ENCODE measurements at regions not wholly inside any gene's neighbourhood (a gene's known extent, or its start where the extent isn't known, plus 50 kb on each side); places are given as distances from the start of the nearest gene placed in this dataset.

DNA sequence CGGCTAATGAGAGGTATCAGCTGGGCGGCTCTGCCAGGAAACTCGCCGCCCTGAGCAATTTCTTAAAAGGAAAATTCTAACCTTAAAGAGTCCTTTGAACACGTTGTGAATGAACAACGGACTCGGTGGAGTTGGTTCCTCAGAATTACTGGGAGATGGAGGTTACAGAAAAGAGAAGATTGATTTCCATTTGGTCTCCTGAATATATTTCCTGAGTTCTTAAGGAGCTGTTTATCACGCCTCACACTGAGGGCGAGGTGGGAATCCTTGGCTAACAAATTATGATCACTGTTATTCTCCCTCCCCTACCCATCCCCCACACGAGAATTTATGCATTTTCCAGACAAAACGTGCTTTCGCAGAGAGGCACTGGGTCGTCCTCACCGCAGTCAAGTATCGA lies 194.5 kb upstream of the C14orf180 start:
- intact Hi-C loops (cut with DNase I) = no loop called here
- no peak for DNase-seq (ENCODE audit: low spot score)
- Histone ChIP-seq H3K4me3 (no peak overlapping the region), H3K9me3 (no peaks in the 10 kb centered on the region), H3K36me3 (no peaks in the 10 kb centered on the region), H3K27me3 (replicated peaks; ENCODE audit: insufficient read depth) (peaks cover 6% of the 10 kb centered on the region), H3K4me1 (replicated peaks) (no peaks in the 10 kb centered on the region), H3K27ac (no peak overlapping the region)
- 85% methylated on average over 15 of the region's 15 CpGs for WGBS
- TF ChIP-seq, protein P1, sequence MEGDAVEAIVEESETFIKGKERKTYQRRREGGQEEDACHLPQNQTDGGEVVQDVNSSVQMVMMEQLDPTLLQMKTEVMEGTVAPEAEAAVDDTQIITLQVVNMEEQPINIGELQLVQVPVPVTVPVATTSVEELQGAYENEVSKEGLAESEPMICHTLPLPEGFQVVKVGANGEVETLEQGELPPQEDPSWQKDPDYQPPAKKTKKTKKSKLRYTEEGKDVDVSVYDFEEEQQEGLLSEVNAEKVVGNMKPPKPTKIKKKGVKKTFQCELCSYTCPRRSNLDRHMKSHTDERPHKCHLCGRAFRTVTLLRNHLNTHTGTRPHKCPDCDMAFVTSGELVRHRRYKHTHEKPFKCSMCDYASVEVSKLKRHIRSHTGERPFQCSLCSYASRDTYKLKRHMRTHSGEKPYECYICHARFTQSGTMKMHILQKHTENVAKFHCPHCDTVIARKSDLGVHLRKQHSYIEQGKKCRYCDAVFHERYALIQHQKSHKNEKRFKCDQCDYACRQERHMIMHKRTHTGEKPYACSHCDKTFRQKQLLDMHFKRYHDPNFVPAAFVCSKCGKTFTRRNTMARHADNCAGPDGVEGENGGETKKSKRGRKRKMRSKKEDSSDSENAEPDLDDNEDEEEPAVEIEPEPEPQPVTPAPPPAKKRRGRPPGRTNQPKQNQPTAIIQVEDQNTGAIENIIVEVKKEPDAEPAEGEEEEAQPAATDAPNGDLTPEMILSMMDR (IDR thresholded peaks at IDR 0.05) = no peak
- TF ChIP-seq POLR2A (IDR thresholded peaks at IDR 0.05) = no peak
- TF ChIP-seq POLR2AphosphoS5 (IDR thresholded peaks at IDR 0.05) = no peak

DNA sequence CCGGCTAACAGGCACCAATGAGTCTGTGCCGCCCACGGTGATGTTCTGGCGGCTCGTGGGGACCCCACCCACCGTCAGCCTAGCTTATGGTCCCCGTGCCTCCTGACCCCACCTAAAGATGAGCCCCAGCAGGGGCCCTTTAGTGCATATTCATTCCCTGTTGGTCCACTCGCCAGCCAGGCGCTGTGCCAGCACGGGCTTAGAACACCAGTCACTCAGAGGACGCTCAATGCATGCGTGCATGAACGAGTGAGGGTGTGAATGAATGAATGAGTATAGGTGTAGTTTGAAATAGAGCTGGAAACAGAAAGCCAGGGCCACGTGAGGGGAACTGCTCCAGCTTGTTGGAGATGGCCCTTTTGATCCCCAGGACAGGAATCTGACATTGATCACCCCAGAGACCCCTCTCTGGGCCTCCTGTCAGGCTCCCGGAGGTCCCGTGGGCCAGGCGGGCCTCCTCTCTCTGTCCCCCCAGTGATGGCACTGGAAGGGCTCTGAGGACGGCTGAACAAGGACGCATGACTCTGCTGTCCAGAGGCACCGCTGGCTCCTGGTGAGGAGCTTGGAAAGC lies 193.9 kb upstream of the C14orf180 start:
- Histone ChIP-seq H3K4me3 (no peak overlapping the region), H3K27me3 (replicated peaks; ENCODE audit: insufficient read depth) (peaks cover 6% of the 10 kb centered on the region), H3K9me3 (no peaks in the 10 kb centered on the region), H3K27ac (no peak overlapping the region), H3K4me1 (replicated peaks) (no peaks in the 10 kb centered on the region), H3K36me3 (no peaks in the 10 kb centered on the region)
- intact Hi-C loops (cut with DNase I) = no loop called here
- 78% methylated on average over 20 of the region's 20 CpGs for WGBS
- DNase-seq (ENCODE audit: low spot score) = no peak
- TF ChIP-seq POLR2AphosphoS5 (IDR thresholded peaks at IDR 0.05) (no peak), POLR2A (IDR thresholded peaks at IDR 0.05) (no peak)
- TF ChIP-seq, protein P1 (IDR thresholded peaks at IDR 0.05) = no peak

DNA sequence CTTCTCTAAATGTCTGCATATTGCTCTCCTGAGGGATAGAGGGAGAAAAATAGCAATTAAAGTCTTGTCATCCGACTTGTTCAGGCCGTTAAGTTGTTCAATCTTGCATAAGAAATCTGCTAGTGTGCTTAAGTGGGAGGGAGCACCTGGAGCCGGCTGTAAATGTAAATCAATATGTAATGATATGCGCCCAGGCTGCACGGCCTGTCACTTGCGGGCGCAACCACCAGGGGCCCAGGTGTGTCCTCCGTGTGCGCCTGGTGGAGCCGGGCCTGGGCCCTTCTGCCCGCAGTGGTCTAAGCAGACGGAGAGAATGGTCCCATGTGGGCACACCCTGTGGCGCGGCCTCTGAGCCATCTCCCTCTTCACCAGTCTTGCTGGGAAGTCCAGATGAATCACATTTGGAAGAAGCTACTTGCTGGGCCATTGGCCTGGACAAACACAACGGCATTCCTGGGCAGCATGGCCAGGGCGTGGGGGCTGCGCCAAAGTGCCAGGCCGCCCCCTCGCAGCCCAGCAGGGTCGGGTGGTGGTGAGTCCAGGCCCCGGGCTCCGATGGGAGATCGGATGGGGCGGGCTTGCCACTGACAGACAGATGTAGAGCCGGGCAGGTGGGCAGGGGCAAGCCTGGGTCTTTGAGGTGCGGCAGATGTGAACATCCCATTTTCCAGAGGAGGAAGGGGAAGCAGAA lies 193.3 kb upstream of the C14orf180 start:
- H3K27me3 ChIP-seq (replicated peaks; ENCODE audit: insufficient read depth) = peaks cover 2% of the 10 kb centered on the region
- H3K9me3 ChIP-seq = no peaks in the 10 kb centered on the region
- intact Hi-C loops (cut with DNase I) = no loop called here
- no peak overlapping the region for H3K27ac ChIP-seq
- no peaks in the 10 kb centered on the region for H3K4me1 ChIP-seq (replicated peaks)
- no peak for DNase-seq (ENCODE audit: low spot score)
- no peaks in the 10 kb centered on the region for H3K36me3 ChIP-seq
- 90% methylated on average over 25 of the region's 26 CpGs for WGBS
- TF ChIP-seq POLR2A (IDR thresholded peaks at IDR 0.05) (no peak), POLR2AphosphoS5 (IDR thresholded peaks at IDR 0.05) (no peak)
- TF ChIP-seq, protein P1 (IDR thresholded peaks at IDR 0.05) = no peak
- H3K4me3 ChIP-seq = no peak overlapping the region

DNA sequence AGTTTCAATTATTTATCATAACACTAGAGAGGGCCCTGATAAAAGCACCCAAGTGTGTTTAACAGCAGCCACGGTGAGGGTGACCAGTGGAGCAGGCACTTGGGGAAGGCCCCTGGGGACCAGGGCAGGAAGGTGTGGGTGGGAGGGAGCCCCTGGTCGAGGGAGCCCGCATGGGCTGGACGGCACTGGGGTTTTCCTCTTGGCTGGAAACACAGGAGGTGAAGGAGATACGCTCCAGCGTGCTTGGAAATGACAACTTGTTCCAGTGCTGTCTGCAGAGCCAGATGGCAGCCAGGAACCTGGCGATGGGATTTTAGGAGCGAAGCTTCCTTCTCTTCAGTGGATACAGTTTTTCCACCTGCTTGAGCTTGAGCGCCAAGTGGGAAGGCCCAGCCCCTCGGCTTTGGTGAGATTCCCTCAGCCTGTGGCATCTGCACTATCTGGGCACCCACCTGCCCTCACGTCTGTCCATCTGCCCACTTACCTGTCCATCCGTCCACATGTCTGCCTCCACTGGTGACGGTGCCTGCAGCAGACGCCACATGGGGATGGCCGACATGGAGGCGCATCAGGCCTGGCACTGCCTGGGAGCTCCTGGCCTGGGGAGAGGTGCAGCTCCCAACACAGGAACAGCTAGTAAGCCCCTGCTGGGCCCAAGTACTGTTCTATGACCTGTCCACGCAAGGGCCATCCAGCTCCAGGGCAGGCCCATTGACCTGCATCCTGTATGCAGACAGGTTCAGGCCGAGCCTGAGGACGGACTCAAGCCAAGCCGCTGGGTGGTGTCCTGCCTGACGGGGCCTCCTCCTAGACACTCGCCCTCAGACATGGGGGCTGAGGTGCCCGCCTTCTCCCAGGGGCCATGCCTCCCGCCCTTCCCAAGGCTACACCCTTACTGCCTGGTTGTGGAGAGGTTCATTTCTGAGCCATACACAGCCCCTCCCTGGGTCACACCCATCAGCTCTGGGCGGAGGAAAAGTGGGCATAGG lies 192.2 kb upstream of the C14orf180 start:
- H3K27me3 ChIP-seq (replicated peaks; ENCODE audit: insufficient read depth) = peaks cover 6% of the 10 kb centered on the region
- no peaks in the 10 kb centered on the region for H3K9me3 ChIP-seq
- no peak overlapping the region for H3K27ac ChIP-seq
- no peaks in the 10 kb centered on the region for H3K36me3 ChIP-seq
- intact Hi-C loops (cut with DNase I) = no loop called here
- no peak overlapping the region for H3K4me3 ChIP-seq
- 84% methylated on average over 24 of the region's 25 CpGs for WGBS
- DNase-seq (ENCODE audit: low spot score) = no peak
- TF ChIP-seq POLR2A (IDR thresholded peaks at IDR 0.05) (no peak), POLR2AphosphoS5 (IDR thresholded peaks at IDR 0.05) (no peak)
- TF ChIP-seq, protein P1 (IDR thresholded peaks at IDR 0.05) = no peak
- H3K4me1 ChIP-seq (replicated peaks) = no peaks in the 10 kb centered on the region
